Endothelial cell of umbilical vein (primary cell): ENCODE measurements at regions not wholly inside any gene's neighbourhood (a gene's known extent, or its start where the extent isn't known, plus 50 kb on each side); places are given as distances from the start of the nearest gene placed in this dataset.

Experiments used
- BruUV-seq: library from RNA; stranded (reverse); fragments of 400-500 nt; replicated peaks from 2 replicates; lab custom pipeline; 2021; lab: Mats Ljungman, UMichigan
- CTCF ChIA-PET: fragments of 300-600, 350-600 bp; sonication (Branson Sonifier 250); formaldehyde crosslinking; loops from one replicate; lab custom pipeline; 2021; ENCODE audit warnings: antibody characterized with exemption, inconsistent platforms; lab: Charles Lee
- POLR2A ChIA-PET: fragments of 300-600, 350-600 bp; sonication (Branson Sonifier 250); formaldehyde crosslinking; loops from one replicate; lab custom pipeline; 2021; ENCODE audit warnings: antibody characterized with exemption, inconsistent platforms; lab: Charles Lee
- DNase-seq: peaks from one replicate; pipeline ENCODE4 v3.0.0-alpha.2; 2011; ENCODE audit warnings: low read depth, low spot score
- FAIRE-seq: peaks from 2 replicates; lab custom pipeline; 2011; peaks lifted over from hg19 to GRCh38; lab: Jason Lieb, UNC
- H2AFZ ChIP-seq: 2 replicates; pipeline ENCODE4 v1.6.0; 2012; ENCODE audit warnings: low read depth, low read length, control low read depth, inconsistent platforms
- H3K27ac ChIP-seq: 2 replicates; pipeline ENCODE4 v1.5.1; 2011; ENCODE audit warnings: low read depth, mild to moderate bottlenecking, control low read depth, low read length, moderate library complexity; ENCODE audit not compliant: insufficient read depth
- H3K27me3 ChIP-seq, 2 experiments: 2 replicates each; pipeline versions ENCODE4 v1.6.0 to v1.6.1; 2011; ENCODE audit warnings: low read length in 2 of 2, mixed read lengths in 1 of 2; ENCODE audit not compliant: control insufficient read depth in 2 of 2, insufficient read depth in 2 of 2
- H3K36me3 ChIP-seq, 2 experiments: 2 replicates in 1 of 2; 3 replicates in 1 of 2; pipeline ENCODE4 v1.5.1; 2011; ENCODE audit warnings: low read length in 2 of 2, mild to moderate bottlenecking in 1 of 2, moderate library complexity in 1 of 2; ENCODE audit not compliant: control insufficient read depth in 2 of 2, insufficient read depth in 2 of 2; ENCODE audit errors: extremely low read depth in 1 of 2
- H3K4me1 ChIP-seq: 3 replicates; pipeline ENCODE4 v1.5.1; 2011; ENCODE audit warnings: mild to moderate bottlenecking, low read length; ENCODE audit not compliant: control insufficient read depth, insufficient read depth; ENCODE audit errors: extremely low read depth
- H3K4me2 ChIP-seq: 2 replicates; pipeline ENCODE4 v1.6.1; 2011; ENCODE audit warnings: low read length, control low read depth, mixed read lengths; ENCODE audit not compliant: insufficient read depth
- H3K4me3 ChIP-seq, 3 experiments: fragments of 200-600 bp in 1 of 3; sonication (generic), shearing (Covaris generic) in 1 of 3; replicated peaks in 1 of 3; 2 replicates each; pipeline ENCODE4 v1.5.1; 2011 to 2016; ENCODE audit warnings: control low read depth in 3 of 3, low read length in 3 of 3, mild to moderate bottlenecking in 2 of 3, inconsistent platforms in 1 of 3, low read depth in 1 of 3, moderate library complexity in 1 of 3; ENCODE audit not compliant: insufficient read depth in 1 of 3
- H3K79me2 ChIP-seq: 2 replicates; pipeline ENCODE4 v1.6.0; 2012; ENCODE audit warnings: low read length, inconsistent platforms; ENCODE audit not compliant: control insufficient read depth, insufficient read depth
- H3K9ac ChIP-seq: replicated peaks from 2 replicates; pipeline ENCODE3; 2011; ENCODE audit warnings: low read length, control low read depth; ENCODE audit not compliant: insufficient read depth; ENCODE audit errors: extremely low read depth
- H3K9me1 ChIP-seq: replicated peaks from 3 replicates; pipeline ENCODE4 v1.6.0; 2011; ENCODE audit warnings: mild to moderate bottlenecking, low read length; ENCODE audit not compliant: control insufficient read depth, insufficient read depth; ENCODE audit errors: extremely low read depth
- H3K9me3 ChIP-seq: replicated peaks from 2 replicates; pipeline ENCODE4 v1.5.1; 2012; ENCODE audit warnings: low read length, inconsistent platforms; ENCODE audit not compliant: control insufficient read depth, insufficient read depth
- H4K20me1 ChIP-seq: replicated peaks from 2 replicates; pipeline ENCODE3; 2011; ENCODE audit warnings: mild to moderate bottlenecking, low read length; ENCODE audit not compliant: control insufficient read depth, insufficient read depth; ENCODE audit errors: extremely low read depth
- EZH2 ChIP-seq: IDR thresholded peaks from 2 replicates; pipeline ENCODE4 v1.6.1; 2012; ENCODE audit warnings: borderline replicate concordance, low read depth, mild to moderate bottlenecking, moderate library complexity, low read length, inconsistent platforms; ENCODE audit not compliant: severe bottlenecking
- FOS ChIP-seq: IDR thresholded peaks from 2 replicates; pipeline ENCODE4 v1.6.1; 2011; ENCODE audit warnings: mild to moderate bottlenecking, low read length, moderate library complexity, borderline replicate concordance; ENCODE audit not compliant: insufficient read depth
- GATA2 ChIP-seq: IDR thresholded peaks from 2 replicates; pipeline ENCODE4 v1.7.0; 2011; ENCODE audit warnings: low read depth, mild to moderate bottlenecking, moderate library complexity, mixed read lengths, low read length; ENCODE audit not compliant: insufficient read length, insufficient read depth
- JUN ChIP-seq: IDR thresholded peaks from 2 replicates; pipeline ENCODE4 v1.6.1; 2011; ENCODE audit warnings: borderline replicate concordance, low read depth; ENCODE audit not compliant: insufficient read length, insufficient read depth
- MAX ChIP-seq: IDR thresholded peaks from 2 replicates; pipeline ENCODE4 v1.6.1; 2011; ENCODE audit not compliant: insufficient read depth, insufficient read length
- MYC ChIP-seq: IDR thresholded peaks from one replicate; pipeline ENCODE4 v1.6.1; 2011; ENCODE audit warnings: mild to moderate bottlenecking, low read depth, low read length
- POLR2A ChIP-seq: IDR thresholded peaks from 2 replicates; pipeline ENCODE4 v1.6.1; 2012; ENCODE audit warnings: low read depth, mild to moderate bottlenecking, control low read depth, low read length
- POLR2AphosphoS5 ChIP-seq: IDR thresholded peaks from 2 replicates; pipeline ENCODE4 v1.6.1; 2012; ENCODE audit warnings: low read depth, mild to moderate bottlenecking, control low read depth, low read length, moderate library complexity; ENCODE audit not compliant: insufficient read depth
- dilution Hi-C: fragments of 300-500 bp; cut with MboI; formaldehyde crosslinking; loops from one replicate; pipeline ENCODE4 v1.15.0; 2019; ENCODE audit warnings: low sequenced_read_pairs; ENCODE audit not compliant: extremely low pct_ligation_motif_present
- intact Hi-C: fragments of 100-400 bp; cut with micrococcal nuclease; formaldehyde crosslinking; loops from one replicate; pipeline ENCODE4 v1.10.0; 2022
- TF ChIP-seq, protein P1 (sequence below), 2 donors: IDR thresholded peaks; 1 replicate in 1 of 2; 2 replicates in 1 of 2; pipeline ENCODE4 v1.5.1; 2011; ENCODE audit warnings: low read length in 2 of 2, mild to moderate bottlenecking in 2 of 2, moderate library complexity in 2 of 2, control low read depth in 1 of 2, inconsistent platforms in 1 of 2, low read depth in 1 of 2; ENCODE audit not compliant: insufficient read depth in 1 of 2; ENCODE audit errors: extremely low read depth in 1 of 2

DNA sequence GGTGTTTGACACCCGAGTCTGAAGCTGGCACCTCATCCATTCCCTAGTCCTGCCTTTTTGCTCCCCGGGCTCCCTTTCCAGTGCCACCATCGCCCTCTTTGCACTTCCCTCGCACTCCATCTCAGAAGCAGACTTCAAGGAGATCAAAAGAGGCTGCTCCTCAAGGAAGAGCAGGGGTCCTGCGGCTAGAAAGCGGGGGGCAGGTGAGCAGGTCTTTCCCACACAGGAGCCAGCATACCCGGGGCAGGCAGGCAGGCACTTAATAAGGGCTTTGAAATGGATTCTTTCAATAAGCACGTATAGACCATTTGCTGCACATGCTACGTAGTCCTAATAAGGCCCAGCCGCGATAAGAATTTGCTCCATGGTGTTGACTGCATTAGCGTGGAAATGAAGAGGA is 125.9 kb upstream of the PROX1 start:
- Histone ChIP-seq H3K27me3 (no peaks in the 10 kb centered on the region), H2AFZ (no peak overlapping the region), H4K20me1 (no peaks in the 10 kb centered on the region), H3K9ac (no peak overlapping the region), H3K4me3 (no peak overlapping the region), H3K4me1 (no peaks in the 10 kb centered on the region), H3K79me2 (no peaks in the 10 kb centered on the region), H3K4me2 (no peak overlapping the region), H3K9me1 (no peaks in the 10 kb centered on the region), H3K36me3 (no peaks in the 10 kb centered on the region), H3K27ac (no peak overlapping the region), H3K9me3 (no peaks in the 10 kb centered on the region)
- intact Hi-C loops: no loop called here
- no TSS peak for BruUV-seq
- dilution Hi-C loops: no loop called here
- CTCF ChIA-PET: no interaction called here
- POLR2A ChIA-PET: no interaction called here
- FAIRE-seq: no peak
- TF ChIP-seq JUN (no peak), MYC (no peak), EZH2 (no peak), GATA2 (no peak), POLR2AphosphoS5 (no peak), POLR2A (no peak), FOS (no peak), MAX (no peak)
- TF ChIP-seq, protein P1, sequence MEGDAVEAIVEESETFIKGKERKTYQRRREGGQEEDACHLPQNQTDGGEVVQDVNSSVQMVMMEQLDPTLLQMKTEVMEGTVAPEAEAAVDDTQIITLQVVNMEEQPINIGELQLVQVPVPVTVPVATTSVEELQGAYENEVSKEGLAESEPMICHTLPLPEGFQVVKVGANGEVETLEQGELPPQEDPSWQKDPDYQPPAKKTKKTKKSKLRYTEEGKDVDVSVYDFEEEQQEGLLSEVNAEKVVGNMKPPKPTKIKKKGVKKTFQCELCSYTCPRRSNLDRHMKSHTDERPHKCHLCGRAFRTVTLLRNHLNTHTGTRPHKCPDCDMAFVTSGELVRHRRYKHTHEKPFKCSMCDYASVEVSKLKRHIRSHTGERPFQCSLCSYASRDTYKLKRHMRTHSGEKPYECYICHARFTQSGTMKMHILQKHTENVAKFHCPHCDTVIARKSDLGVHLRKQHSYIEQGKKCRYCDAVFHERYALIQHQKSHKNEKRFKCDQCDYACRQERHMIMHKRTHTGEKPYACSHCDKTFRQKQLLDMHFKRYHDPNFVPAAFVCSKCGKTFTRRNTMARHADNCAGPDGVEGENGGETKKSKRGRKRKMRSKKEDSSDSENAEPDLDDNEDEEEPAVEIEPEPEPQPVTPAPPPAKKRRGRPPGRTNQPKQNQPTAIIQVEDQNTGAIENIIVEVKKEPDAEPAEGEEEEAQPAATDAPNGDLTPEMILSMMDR (IDR thresholded peaks at IDR 0.05; ENCODE audit: extremely low read depth in 1 of 2, insufficient read depth in 1 of 2, low read depth in 1 of 2, low read length in 2 of 2): no peak
- no peak for DNase-seq
